ENCODE measurements at regions not wholly inside any gene's neighbourhood (a gene's known extent, or its start where the extent isn't known, plus 50 kb on each side); places are given as distances from the start of the nearest gene placed in this dataset.

- Histone ChIP-seq H3K27ac (replicated peaks) (no peak overlapping the region), H3K4me3 (no peak overlapping the region), H3K36me3 (no peaks in the 10 kb centered on the region), H3K27me3 (ENCODE audit: low read depth) (no peaks in the 10 kb centered on the region), H3K9me3 (replicated peaks) (peaks cover 9% of the 10 kb centered on the region), H3K4me1 (no peaks in the 10 kb centered on the region)
- TF ChIP-seq CTCF (IDR thresholded peaks at IDR 0.05; ENCODE audit: borderline replicate concordance), result no peak
- intact Hi-C loops (cut with micrococcal nuclease), result no loop called here
- DNase-seq, result no peak
Observed at GRCh38 chr16:8476824-8477223, 113.5 kb downstream of the TMEM114 start.

- intact Hi-C loops (cut with micrococcal nuclease), result no loop called here
- Histone ChIP-seq H3K36me3 (no peaks in the 10 kb centered on the region), H3K27ac (replicated peaks) (no peak overlapping the region), H3K27me3 (ENCODE audit: low read depth) (peaks cover 9% of the 10 kb centered on the region), H3K4me3 (no peak overlapping the region), H3K4me1 (no peaks in the 10 kb centered on the region), H3K9me3 (replicated peaks) (peaks cover 9% of the 10 kb centered on the region)
- no peak for DNase-seq
- no peak for TF ChIP-seq CTCF (IDR thresholded peaks at IDR 0.05; ENCODE audit: borderline replicate concordance)
Observed at GRCh38 chr16:8474587-8474986, 115.7 kb downstream of the TMEM114 start.

- Histone ChIP-seq H3K27me3 (ENCODE audit: low read depth) (peaks cover 24% of the 10 kb centered on the region), H3K4me3 (no peak overlapping the region), H3K36me3 (no peaks in the 10 kb centered on the region), H3K9me3 (replicated peaks) (peaks cover 9% of the 10 kb centered on the region), H3K4me1 (no peaks in the 10 kb centered on the region), H3K27ac (replicated peaks) (no peak overlapping the region)
- intact Hi-C loops (cut with micrococcal nuclease), result no loop called here
- no peak for DNase-seq
- TF ChIP-seq CTCF (IDR thresholded peaks at IDR 0.05; ENCODE audit: borderline replicate concordance), result no peak
Observed at GRCh38 chr16:8469102-8469778, 121.1 kb downstream of the TMEM114 start.

GRCh38 chr16:8464979-8465378 is 125.3 kb downstream of the TMEM114 start:
- H3K36me3 ChIP-seq, result no peaks in the 10 kb centered on the region
- H3K27me3 ChIP-seq (ENCODE audit: low read depth), result peaks cover 37% of the 10 kb centered on the region
- intact Hi-C loops (cut with micrococcal nuclease), result no loop called here
- no peak overlapping the region for H3K4me3 ChIP-seq
- no peaks in the 10 kb centered on the region for H3K4me1 ChIP-seq
- no peaks in the 10 kb centered on the region for H3K9me3 ChIP-seq (replicated peaks)
- no peak for DNase-seq
- H3K27ac ChIP-seq (replicated peaks), result no peak overlapping the region
- TF ChIP-seq CTCF (IDR thresholded peaks at IDR 0.05; ENCODE audit: borderline replicate concordance), result no peak

- H3K36me3 ChIP-seq, result no peaks in the 10 kb centered on the region
- DNase-seq, result no peak
- no peak for TF ChIP-seq CTCF (IDR thresholded peaks at IDR 0.05; ENCODE audit: borderline replicate concordance)
- H3K4me3 ChIP-seq, result no peak overlapping the region
- peaks cover 32% of the 10 kb centered on the region for H3K27me3 ChIP-seq (ENCODE audit: low read depth)
- H3K4me1 ChIP-seq, result no peaks in the 10 kb centered on the region
- intact Hi-C loops (cut with micrococcal nuclease), result no loop called here
- H3K27ac ChIP-seq (replicated peaks), result no peak overlapping the region
- H3K9me3 ChIP-seq (replicated peaks), result peaks cover 24% of the 10 kb centered on the region
Observed at GRCh38 chr16:8459085-8459733, 131.1 kb downstream of the TMEM114 start.
